22Rv1 (cell line): ENCODE measurements at regions not wholly inside any gene's neighbourhood (a gene's known extent, or its start where the extent isn't known, plus 50 kb on each side); places are given as distances from the start of the nearest gene placed in this dataset.

Experiments
- H3K27ac ChIP-seq: fragments of 450-650 bp; 2 replicates; pipeline ENCODE4 v1.5.1; 2017
- CTCF ChIP-seq: fragments of 450-650 bp; IDR thresholded peaks from 2 replicates; pipeline ENCODE4 v1.5.1; 2017; ENCODE audit warnings: mild to moderate bottlenecking
- ZFX ChIP-seq: fragments of 450-650 bp; IDR thresholded peaks from 2 replicates; pipeline ENCODE4 v1.6.1; 2017; ENCODE audit warnings: antibody characterized with exemption, borderline replicate concordance

DNA sequence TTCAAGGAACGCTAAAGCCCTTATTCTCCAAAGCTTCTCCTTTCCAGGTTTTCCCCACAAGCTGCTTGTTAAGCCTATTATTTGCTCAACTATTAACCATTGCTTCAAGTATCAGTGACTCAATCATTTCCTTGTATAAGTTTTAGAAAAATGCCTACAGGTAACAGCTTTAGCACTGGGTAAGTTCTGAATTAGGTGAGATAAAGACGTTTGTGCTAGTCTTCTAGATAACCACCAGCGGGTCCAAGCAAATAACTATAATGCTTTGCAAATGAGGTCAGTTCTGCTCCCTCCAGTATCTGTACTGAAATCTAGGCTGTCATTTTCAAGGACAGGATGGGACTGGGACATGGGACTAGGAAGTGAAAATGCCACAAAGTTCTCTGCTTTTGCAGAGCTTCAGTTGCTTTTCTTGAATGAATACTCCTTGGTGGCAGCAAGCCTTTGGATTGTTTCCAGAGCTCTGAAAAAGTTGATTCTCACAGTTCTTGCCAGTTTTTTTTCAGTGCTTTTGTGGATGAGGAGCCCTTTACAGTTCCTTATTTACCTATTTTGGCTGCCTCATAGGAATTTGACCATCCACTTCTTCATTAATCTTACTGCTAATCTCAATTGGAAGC, 1487.7 kb downstream of the EFNB2 start:
- TF ChIP-seq CTCF (no peak), ZFX (no peak)
- H3K27ac ChIP-seq: no peak overlapping the region

GRCh38 chr13:105037110-105037509, 1498.4 kb downstream of the EFNB2 start:
- TF ChIP-seq ZFX (no peak), CTCF (no peak)
- H3K27ac ChIP-seq: no peak overlapping the region

DNA sequence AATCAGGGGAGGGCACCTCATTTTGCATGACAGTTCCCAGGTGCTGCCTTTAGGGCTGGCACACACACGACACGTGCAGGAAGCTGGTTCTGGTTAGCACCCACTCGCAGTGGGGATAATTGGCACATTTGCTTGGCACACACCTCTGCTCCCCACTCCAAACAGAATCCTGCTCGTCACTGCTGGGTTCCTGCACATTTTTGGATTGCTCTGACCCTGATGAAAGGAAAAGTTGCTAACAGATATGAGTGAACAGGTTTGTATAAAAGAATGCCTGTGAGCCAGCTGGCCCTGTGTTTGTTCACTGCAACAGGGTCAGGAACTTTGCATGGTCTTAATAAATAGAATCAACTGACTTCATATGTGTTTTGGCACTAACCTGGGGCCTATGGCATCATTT, 1500.4 kb downstream of the EFNB2 start:
- TF ChIP-seq CTCF (no peak), ZFX (no peak)
- no peak overlapping the region for H3K27ac ChIP-seq

DNA sequence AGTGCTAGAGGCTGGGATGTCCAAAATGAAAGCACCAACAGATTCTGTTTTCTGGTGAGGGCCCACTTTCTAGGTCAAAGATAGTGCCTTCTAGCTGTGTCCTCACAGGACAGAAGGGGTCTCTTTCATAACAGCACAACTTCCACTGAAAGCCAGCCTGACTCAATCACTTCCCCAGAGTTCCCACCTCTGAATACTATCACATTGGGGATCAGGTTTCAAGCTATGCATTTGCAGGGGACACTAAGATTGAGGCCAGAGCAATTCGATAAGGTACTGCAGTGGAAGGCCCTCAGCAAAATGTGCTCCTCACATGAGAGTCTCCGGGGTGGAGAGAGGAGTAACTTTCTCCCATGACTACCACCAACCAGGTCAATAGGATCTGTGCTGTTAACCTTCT, 1501.5 kb downstream of the EFNB2 start:
- no peak overlapping the region for H3K27ac ChIP-seq
- TF ChIP-seq ZFX: no peak
- no peak for TF ChIP-seq CTCF

GRCh38 chr13:105031306-105031705, 1504.2 kb downstream of the EFNB2 start:
- H3K27ac ChIP-seq: no peak overlapping the region
- TF ChIP-seq ZFX (no peak), CTCF (no peak)

DNA sequence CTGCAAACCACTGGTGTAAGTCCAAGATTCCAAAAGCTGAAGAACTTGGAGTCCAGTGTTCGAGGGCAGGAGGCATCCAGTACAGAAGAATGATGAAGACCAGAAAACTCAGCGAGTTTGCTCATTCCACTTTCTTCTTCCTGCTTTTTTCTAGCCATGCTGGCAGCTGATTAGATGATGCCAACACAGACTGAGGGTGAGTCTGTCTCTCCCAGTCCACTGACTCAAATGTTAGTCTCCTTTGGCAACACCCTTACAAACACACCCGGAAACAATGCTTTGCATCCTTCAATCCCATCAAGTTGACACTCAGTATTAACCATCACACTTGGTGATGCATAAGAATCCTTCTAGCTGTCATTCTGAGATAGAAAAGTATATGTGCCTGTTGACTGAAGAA, 1504.6 kb downstream of the EFNB2 start:
- no peak overlapping the region for H3K27ac ChIP-seq
- no peak for TF ChIP-seq CTCF
- TF ChIP-seq ZFX: no peak

DNA sequence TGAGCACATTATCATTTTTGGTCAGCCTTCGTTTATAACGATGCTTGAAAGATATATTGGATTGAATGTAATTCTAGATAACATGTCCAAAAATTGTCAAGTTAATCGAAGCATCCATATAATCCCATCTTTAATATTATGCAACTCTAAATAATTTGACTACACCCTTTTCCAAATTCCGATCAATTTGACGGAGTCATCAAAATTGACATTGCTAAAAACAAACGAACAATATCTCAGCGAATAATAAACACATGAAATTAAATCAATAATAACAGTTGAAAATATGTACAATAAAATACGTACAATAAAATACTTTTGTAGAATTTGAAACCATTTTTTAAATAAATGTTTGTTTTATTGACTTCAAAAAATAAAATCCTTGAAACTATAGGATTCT, 1516.4 kb downstream of the EFNB2 start:
- no peak overlapping the region for H3K27ac ChIP-seq
- TF ChIP-seq CTCF (no peak), ZFX (no peak)
